ENCODE measurements at regions not wholly inside any gene's neighbourhood (a gene's known extent, or its start where the extent isn't known, plus 50 kb on each side); places are given as distances from the start of the nearest gene placed in this dataset.

- TF ChIP-seq CTCF (IDR thresholded peaks at IDR 0.05; ENCODE audit: low read depth, low read length) = no peak
- no peak for TF ChIP-seq MYC (IDR thresholded peaks at IDR 0.05; ENCODE audit: low read depth, low read length)
- TF ChIP-seq POLR2A (IDR thresholded peaks at IDR 0.05; ENCODE audit: extremely low read depth, insufficient read length) = no peak
These were observed 684.4 kb upstream of the SYT4 start for GRCh38 chr18:43961722-43962121.
